SK-N-SH (cell line): ENCODE measurements at regions not wholly inside any gene's neighbourhood (a gene's known extent, or its start where the extent isn't known, plus 50 kb on each side); places are given as distances from the start of the nearest gene placed in this dataset.
A peak's percentile ranks its signal among the peaks of the same experiment; 100 is the strongest.
"Not testable (repeated sequence)": the region's sequence is repeated elsewhere in the genome, so short reads cannot be mapped to it uniquely, and the experiment has no call there.

Experiments used
- CTCF ChIA-PET: fragments of 300-600, 350-600 bp; formaldehyde crosslinking; extraction: SDS; loops from one replicate; lab custom pipeline; 2021; lab: Yijun Ruan, JAX
- POLR2A ChIA-PET: fragments of 350-600 bp; sonication (Branson Sonifier 250); formaldehyde crosslinking; extraction: SDS; loops from one replicate; lab custom pipeline; 2020; ENCODE audit warnings: antibody characterized with exemption, inconsistent platforms; lab: Yijun Ruan, JAX
- DNase-seq: peaks from one replicate; pipeline ENCODE4 v3.0.0; 2012
- H2AFZ ChIP-seq: fragments of 200-600 bp; sonication (generic); 2 replicates; pipeline ENCODE4 v1.8.1; 2016; ENCODE audit warnings: antibody characterized with exemption, mild to moderate bottlenecking, low read depth
- H3F3A ChIP-seq: fragments of 200-600 bp; sonication (generic); replicated peaks from 2 replicates; pipeline ENCODE3; 2016; ENCODE audit warnings: antibody characterized with exemption, mild to moderate bottlenecking; ENCODE audit not compliant: insufficient read depth
- H3K27ac ChIP-seq, 2 experiments: fragments of 200-500 bp in 1 of 2; fragments of 200-600 bp in 1 of 2; sonication (Bioruptor generic) in 1 of 2; sonication (generic), shearing (Covaris generic) in 1 of 2; 2 replicates each; pipeline versions ENCODE4 v1.5.1 to v1.6.1; 2014 to 2016; ENCODE audit warnings: low read depth in 2 of 2, inconsistent platforms in 1 of 2, low read length in 1 of 2, mild to moderate bottlenecking in 1 of 2, mixed read lengths in 1 of 2
- H3K27me3 ChIP-seq: fragments of 200-600 bp; sonication (generic), shearing (Covaris generic); 2 replicates; pipeline ENCODE4 v1.6.1; 2016; ENCODE audit warnings: mixed run types; ENCODE audit not compliant: insufficient read depth
- H3K36me3 ChIP-seq, 2 experiments: fragments of 200-500 bp in 1 of 2; fragments of 200-600 bp in 1 of 2; sonication (Bioruptor generic) in 1 of 2; sonication (generic) in 1 of 2; replicated peaks in 1 of 2; 2 replicates each; pipeline versions ENCODE3 to v1.5.1; 2014 to 2016; ENCODE audit warnings: low read length in 1 of 2, mild to moderate bottlenecking in 1 of 2; ENCODE audit not compliant: insufficient read depth in 2 of 2, control insufficient read depth in 1 of 2
- H3K4me1 ChIP-seq, 2 experiments: fragments of 200-500 bp in 1 of 2; fragments of 200-600 bp in 1 of 2; sonication (Bioruptor generic) in 1 of 2; sonication (generic), shearing (Covaris generic) in 1 of 2; 2 replicates each; pipeline versions ENCODE4 v1.5.1 to v1.6.1; 2014 to 2016; ENCODE audit warnings: low read depth in 1 of 2, low read length in 1 of 2, mixed run types in 1 of 2; ENCODE audit not compliant: insufficient read depth in 2 of 2, control insufficient read depth in 1 of 2
- H3K4me2 ChIP-seq: fragments of 200-600 bp; sonication (generic), shearing (Covaris generic); 2 replicates; pipeline ENCODE4 v1.6.1; 2017; ENCODE audit warnings: mixed run types
- H3K4me3 ChIP-seq, 2 experiments: fragments of 200-500 bp in 1 of 2; fragments of 200-600 bp in 1 of 2; sonication (Bioruptor generic) in 1 of 2; sonication (generic), shearing (Covaris generic) in 1 of 2; 2 replicates each; pipeline versions ENCODE4 v1.5.1 to v1.8.1; 2014 to 2016; ENCODE audit warnings: low read depth in 2 of 2, inconsistent platforms in 1 of 2, low read length in 1 of 2, mild to moderate bottlenecking in 1 of 2, mixed read lengths in 1 of 2, moderate library complexity in 1 of 2
- H3K79me2 ChIP-seq: fragments of 200-600 bp; sonication (generic); 2 replicates; pipeline ENCODE4 v1.8.1; 2017; ENCODE audit warnings: mild to moderate bottlenecking; ENCODE audit not compliant: insufficient read depth
- H3K9ac ChIP-seq: fragments of 200-600 bp; sonication (generic); 2 replicates; pipeline ENCODE4 v1.6.1; 2017; ENCODE audit warnings: mixed run types
- H3K9me2 ChIP-seq: fragments of 200-600 bp; sonication (generic); 2 replicates; pipeline ENCODE4 v1.6.1; 2017; ENCODE audit warnings: mixed run types
- H3K9me3 ChIP-seq: fragments of 200-600 bp; sonication (generic); 2 replicates; pipeline ENCODE4 v1.6.1; 2017; ENCODE audit warnings: mixed run types, mild to moderate bottlenecking, moderate library complexity
- H4K20me1 ChIP-seq: fragments of 200-600 bp; sonication (generic); 2 replicates; pipeline ENCODE4 v1.6.1; 2017; ENCODE audit warnings: mild to moderate bottlenecking, mixed run types; ENCODE audit not compliant: insufficient read depth
- CHD2 ChIP-seq: fragments of 150-350 bp; IDR thresholded peaks from 2 replicates; pipeline ENCODE4 v1.6.1; 2018; ENCODE audit warnings: low read length; ENCODE audit not compliant: partially characterized antibody
- EP300 ChIP-seq, 2 experiments: IDR thresholded peaks; 2 replicates each; pipeline versions ENCODE4 v1.4.0 to v1.6.1; 2012; ENCODE audit warnings: borderline replicate concordance in 1 of 2, low read depth in 1 of 2, low read length in 1 of 2
- FOSL2 ChIP-seq: IDR thresholded peaks from 2 replicates; pipeline ENCODE4 v1.4.0; 2012; ENCODE audit warnings: low read depth, mild to moderate bottlenecking, moderate library complexity, borderline replicate concordance
- GABPA ChIP-seq: IDR thresholded peaks from 2 replicates; pipeline ENCODE4 v1.4.0; 2012; ENCODE audit warnings: low read depth, mild to moderate bottlenecking
- GATA2 ChIP-seq: sonication (generic); formaldehyde crosslinking; IDR thresholded peaks from 2 replicates; pipeline ENCODE4 v1.5.0; 2020; ENCODE audit warnings: mild to moderate bottlenecking, missing genetic modification reagents
- IRF3 ChIP-seq: fragments of 150-350 bp; IDR thresholded peaks from 2 replicates; pipeline ENCODE4 v1.6.1; 2016; ENCODE audit warnings: mild to moderate bottlenecking, low read depth, low read length
- JUND ChIP-seq: IDR thresholded peaks from 2 replicates; pipeline ENCODE4 v1.4.0; 2012
- MAX ChIP-seq: IDR thresholded peaks from 2 replicates; pipeline ENCODE4 v1.4.0; 2012; ENCODE audit warnings: low read depth
- MXI1 ChIP-seq: IDR thresholded peaks from 2 replicates; pipeline ENCODE4 v1.6.1; 2012; ENCODE audit warnings: mild to moderate bottlenecking, low read depth, low read length, improper control_type of control experiment
- NFIC ChIP-seq: IDR thresholded peaks from 2 replicates; pipeline ENCODE4 v1.4.0; 2012; ENCODE audit warnings: borderline replicate concordance
- PBX3 ChIP-seq: IDR thresholded peaks from 2 replicates; pipeline ENCODE4; 2012
- POLR2AphosphoS5 ChIP-seq: IDR thresholded peaks from 2 replicates; pipeline ENCODE4 v1.6.1; 2012; ENCODE audit warnings: low read depth, low read length
- RAD21 ChIP-seq: IDR thresholded peaks from 2 replicates; pipeline ENCODE4 v1.6.1; 2012; ENCODE audit warnings: mild to moderate bottlenecking, low read length
- RCOR1 ChIP-seq: fragments of 150-350 bp; IDR thresholded peaks from 2 replicates; pipeline ENCODE4 v1.6.1; 2017; ENCODE audit warnings: antibody characterized with exemption, low read length
- RFX5 ChIP-seq: IDR thresholded peaks from 2 replicates; pipeline ENCODE4 v1.6.1; 2012; ENCODE audit warnings: mild to moderate bottlenecking, improper control_type of control experiment, low read length
- RXRA ChIP-seq: IDR thresholded peaks from 2 replicates; pipeline ENCODE4 v1.4.0; 2012; ENCODE audit warnings: low read depth, mild to moderate bottlenecking, borderline replicate concordance
- SIN3A ChIP-seq: IDR thresholded peaks from 2 replicates; pipeline ENCODE4 v1.6.1; 2012; ENCODE audit warnings: low read depth, mild to moderate bottlenecking, low read length, moderate library complexity, borderline replicate concordance
- SMC3 ChIP-seq: IDR thresholded peaks from 2 replicates; pipeline ENCODE4 v1.6.1; 2012; ENCODE audit warnings: low read depth, low read length, improper control_type of control experiment
- TAF1 ChIP-seq: IDR thresholded peaks from 2 replicates; pipeline ENCODE4 v1.6.1; 2012; ENCODE audit warnings: low read depth, mild to moderate bottlenecking, low read length, moderate library complexity, borderline replicate concordance
- TCF12 ChIP-seq: IDR thresholded peaks from 2 replicates; pipeline ENCODE4 v1.4.0; 2012
- TEAD4 ChIP-seq: IDR thresholded peaks from 2 replicates; pipeline ENCODE4 v1.4.0; 2012; ENCODE audit warnings: mild to moderate bottlenecking, borderline replicate concordance; ENCODE audit not compliant: insufficient read depth
- YY1 ChIP-seq: IDR thresholded peaks from 2 replicates; pipeline ENCODE4 v1.4.0; 2012; ENCODE audit warnings: low read depth, mild to moderate bottlenecking
- ZBTB33 ChIP-seq: IDR thresholded peaks from 2 replicates; pipeline ENCODE4 v1.4.0; 2012; ENCODE audit warnings: low read depth, borderline replicate concordance
- WGBS: methylation state at CpG from one replicate; pipeline ENCODE4 v1.1.6; 2017; ENCODE audit warnings: low lambda C conversion rate; 5-methylcytosine and 5-hydroxymethylcytosine counted together

- H3K4me2 ChIP-seq: no peak overlapping the region
- H2AFZ ChIP-seq: no peak overlapping the region
- H3K9me2 ChIP-seq: no peaks in the 10 kb centered on the region
- H4K20me1 ChIP-seq: no peaks in the 10 kb centered on the region
- peaks cover 5% of the 10 kb centered on the region for H3F3A ChIP-seq
- no peak for DNase-seq
- 44% methylated on average over 1 of the region's 1 CpG for WGBS
- ChIA-PET CTCF (no interaction called here), POLR2A (no interaction called here)
- H3K27me3 ChIP-seq: no peaks in the 10 kb centered on the region
- H3K4me3 ChIP-seq: no peak overlapping the region
- no peaks in the 10 kb centered on the region for H3K9me3 ChIP-seq
- peaks cover 0 to 4% of the 10 kb centered on the region in 2 experiments; a peak in 2 of 4 replicates for H3K4me1 ChIP-seq
- H3K36me3 ChIP-seq: no peaks in the 10 kb centered on the region
- no peak overlapping the region for H3K9ac ChIP-seq
- H3K27ac ChIP-seq: no peak overlapping the region
- TF ChIP-seq MXI1 (no peak), TCF12 (0 out of 2 replicates have a peak, but pooled peaks have one; percentile 7), POLR2AphosphoS5 (no peak), YY1 (peak; percentile 31; the same call in 1 of the 2 replicates), IRF3 (no peak), FOSL2 (0 out of 2 replicates have a peak, but pooled peaks have one; percentile 33), NFIC (0 out of 2 replicates have a peak, but pooled peaks have one; percentile 17), RFX5 (no peak), ZBTB33 (no peak), GABPA (no peak), TAF1 (no peak), JUND (peak; percentile 35; the same call in 1 of the 2 replicates), SIN3A (no peak), RCOR1 (no peak), PBX3 (no peak), RAD21 (no peak), TEAD4 (0 out of 2 replicates have a peak, but pooled peaks have one; percentile 17), MAX (0 out of 2 replicates have a peak, but pooled peaks have one; percentile 18), RXRA (no peak), CHD2 (no peak), GATA2 (CRISPR knock-in tag) (no peak), SMC3 (no peak), EP300 (IDR thresholded peaks at IDR 0.05; ENCODE audit: borderline replicate concordance in 1 of 2, low read depth in 1 of 2, low read length in 1 of 2) (0 out of 4 replicates have a peak, but pooled peaks of 1 of the 2 experiments have one; percentile 6)
- no peaks in the 10 kb centered on the region for H3K79me2 ChIP-seq
These were observed 746.3 kb downstream of the CDH18 start for GRCh38 chr5:19241690-19242089.

- H3F3A ChIP-seq, H3K36me3 ChIP-seq, POLR2A ChIA-PET, H4K20me1 ChIP-seq, H3K79me2 ChIP-seq, H3K4me1 ChIP-seq, H3K9me2 ChIP-seq, DNase-seq, H3K4me3 ChIP-seq, H3K27me3 ChIP-seq, H3K27ac ChIP-seq, H3K4me2 ChIP-seq, H2AFZ ChIP-seq, CTCF ChIA-PET, H3K9me3 ChIP-seq, H3K9ac ChIP-seq: not testable (repeated sequence)
- 4% methylated on average over 1 of the region's 1 CpG for WGBS
These were observed 741.8 kb downstream of the CDH18 start for GRCh38 chr5:19246191-19246590.
